ENCODE measurements at regions not wholly inside any gene's neighbourhood (a gene's known extent, or its start where the extent isn't known, plus 50 kb on each side); places are given as distances from the start of the nearest gene placed in this dataset.
A peak's percentile ranks its signal among the peaks of the same experiment; 100 is the strongest.
"Not testable (repeated sequence)": the region's sequence is repeated elsewhere in the genome, so short reads cannot be mapped to it uniquely, and the experiment has no call there.

DNA sequence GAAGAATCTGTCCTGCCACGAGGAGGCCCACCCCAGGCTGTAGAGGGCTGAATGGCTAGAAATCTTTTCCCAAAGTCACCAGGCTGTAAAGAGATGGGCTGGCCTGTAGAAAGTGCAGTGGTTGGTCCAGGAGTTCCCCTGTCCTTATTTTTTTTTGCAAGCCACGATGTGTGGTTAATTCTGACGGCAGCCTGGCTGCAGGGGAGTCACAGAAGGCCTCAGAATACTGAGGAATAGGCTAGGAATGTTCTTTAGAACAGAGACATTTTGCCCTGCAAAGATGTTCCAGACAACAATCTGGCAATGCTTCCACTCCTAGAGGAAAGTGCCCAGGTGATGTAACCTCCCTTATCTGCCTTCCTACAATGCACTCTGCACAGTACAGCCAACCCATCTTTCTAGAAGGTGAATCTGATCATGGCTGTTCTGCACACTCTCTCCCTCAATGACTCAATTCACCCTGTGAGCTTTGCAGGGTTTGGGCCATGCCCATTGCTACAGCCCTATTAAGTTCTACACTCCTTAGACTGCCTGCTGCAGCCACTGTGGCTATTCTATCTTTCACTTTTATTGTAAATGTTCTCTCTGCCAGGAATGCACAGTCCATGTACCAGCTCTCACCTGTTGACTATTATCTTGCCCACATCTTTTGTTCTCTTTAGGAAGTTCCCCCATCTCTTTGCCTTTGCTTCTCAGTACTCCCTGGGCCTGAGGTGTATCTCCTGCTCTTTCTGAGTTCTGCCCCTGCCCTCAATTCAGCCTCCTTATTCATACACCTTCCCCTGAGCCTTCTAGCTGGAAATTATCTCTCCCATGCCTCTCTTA lies 377.8 kb upstream of the CLINT1 start:
- no peak for DNase-seq

DNA sequence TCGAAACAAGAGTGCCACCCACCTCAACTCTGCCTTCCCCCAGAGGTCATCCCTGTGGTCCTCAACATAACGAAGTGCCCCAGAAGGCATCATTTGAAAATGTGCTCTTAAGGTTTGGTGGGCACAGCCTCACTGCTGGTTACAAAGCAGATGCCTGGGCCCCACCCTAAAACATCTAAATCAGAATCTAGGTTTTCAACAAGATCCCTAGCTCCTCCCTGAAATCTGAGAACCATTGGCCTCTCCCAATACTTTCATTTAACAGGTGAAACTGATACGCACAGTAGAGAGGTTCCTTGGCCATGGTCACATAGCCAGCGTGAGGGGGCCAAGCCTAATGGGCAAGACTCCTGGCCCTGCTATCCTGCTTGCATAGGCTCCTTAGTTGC lies 376.2 kb upstream of the CLINT1 start:
- no peak for DNase-seq

DNA sequence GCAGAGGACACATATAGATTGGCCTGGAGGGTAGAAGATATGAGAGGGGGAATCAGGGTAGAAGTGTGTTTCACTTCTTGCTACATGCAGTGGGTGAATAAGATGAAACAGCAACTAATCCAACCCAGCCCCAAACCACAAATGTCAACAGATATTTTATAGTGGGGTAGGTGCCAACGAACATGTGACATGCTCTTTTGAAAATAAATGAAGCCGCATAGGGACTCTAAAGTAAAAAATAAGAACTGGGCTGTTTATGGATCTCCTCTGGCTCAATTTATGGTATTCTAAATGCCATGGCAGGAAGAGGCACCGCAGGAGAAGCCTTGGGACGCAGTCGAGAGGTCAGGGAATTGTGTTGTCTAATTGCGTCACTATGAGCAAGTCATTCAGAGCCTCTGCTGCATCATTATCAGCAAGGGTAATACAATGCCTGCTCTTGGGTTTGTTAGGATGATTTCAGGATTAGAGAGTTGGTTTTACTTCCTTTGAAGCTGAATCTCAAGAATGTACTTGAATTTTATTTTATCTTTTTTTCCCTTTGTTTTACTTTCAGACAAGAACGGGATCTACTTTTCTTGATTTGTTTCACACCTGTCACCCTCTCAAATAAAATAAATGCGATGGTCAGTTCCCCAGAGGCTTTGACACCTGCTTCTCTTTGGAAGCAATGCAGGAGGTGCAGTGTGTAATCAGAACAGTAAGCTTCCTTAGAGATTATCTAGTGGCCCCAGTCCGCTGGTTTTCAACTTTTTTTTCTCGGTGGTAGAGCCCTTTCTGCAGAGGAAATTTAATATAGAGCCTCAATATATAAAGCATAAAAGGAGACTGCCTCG lies 375.6 kb upstream of the CLINT1 start:
- no peak for DNase-seq

DNA sequence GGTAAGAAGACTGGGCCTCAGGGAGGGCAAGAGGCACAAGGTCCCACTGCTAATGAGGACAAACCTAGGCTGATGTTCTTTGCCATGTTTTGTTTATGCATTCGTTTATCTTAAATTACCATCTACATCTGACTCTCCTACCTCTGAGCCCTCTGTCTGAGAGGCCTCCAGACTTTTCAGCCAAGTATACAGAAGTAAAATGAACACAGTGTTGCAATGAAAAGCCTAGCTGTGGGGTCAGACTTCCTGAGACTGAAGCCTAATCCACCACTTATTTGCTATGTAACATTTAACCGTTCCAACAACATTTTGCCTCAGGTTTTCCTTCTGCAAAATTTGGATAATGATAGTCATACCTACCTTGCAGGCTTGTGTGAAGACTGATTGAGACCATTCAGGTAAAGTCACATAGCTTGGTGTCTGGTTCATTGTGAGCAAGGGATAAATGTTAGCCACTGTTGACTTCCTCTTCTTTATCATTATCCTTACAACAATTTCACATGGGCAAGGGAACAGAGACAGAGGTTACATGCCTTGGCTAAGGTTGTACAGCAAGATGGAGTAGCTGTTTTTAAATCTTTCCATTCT lies 374.9 kb upstream of the CLINT1 start:
- DNase-seq = no peak

DNA sequence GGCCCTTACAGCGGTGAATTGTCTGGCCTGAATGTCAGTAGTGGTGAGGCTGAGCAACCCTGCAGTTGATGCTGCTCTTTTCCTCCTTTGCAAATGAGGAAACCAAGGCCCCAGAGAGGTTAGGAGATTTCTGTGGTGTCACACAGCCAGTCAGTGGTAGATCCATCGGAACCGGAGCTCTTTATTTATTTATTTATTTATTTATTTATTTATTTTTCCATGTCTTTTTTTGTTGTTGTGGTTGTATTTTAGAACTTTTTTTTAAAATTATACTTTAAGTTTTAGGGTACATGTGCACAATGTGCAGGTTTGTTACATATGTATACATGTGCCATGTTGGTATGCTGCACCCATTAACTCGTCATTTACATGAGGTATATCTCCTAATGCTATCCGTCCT lies 368.4 kb upstream of the CLINT1 start:
- DNase-seq = not testable (repeated sequence)

DNA sequence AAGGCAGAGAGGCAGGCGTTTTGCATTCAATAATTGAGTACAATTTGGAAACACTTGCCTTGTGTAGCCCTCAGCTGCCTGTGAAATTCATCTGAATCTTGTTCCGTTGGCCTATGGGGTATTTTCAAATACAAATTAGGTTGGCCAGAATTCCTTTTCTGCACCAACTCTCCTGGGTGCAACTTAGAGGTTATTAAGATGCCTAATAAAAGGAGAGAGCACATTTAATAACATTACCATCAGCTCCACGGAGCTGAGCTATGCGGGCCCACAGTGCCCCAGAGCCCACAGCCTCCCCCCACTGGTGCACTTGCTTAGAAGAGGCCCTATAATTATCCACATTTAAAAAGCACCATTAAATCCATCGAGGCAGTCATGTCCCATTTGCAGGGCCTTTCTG lies 367.6 kb upstream of the CLINT1 start:
- no peak for DNase-seq

DNA sequence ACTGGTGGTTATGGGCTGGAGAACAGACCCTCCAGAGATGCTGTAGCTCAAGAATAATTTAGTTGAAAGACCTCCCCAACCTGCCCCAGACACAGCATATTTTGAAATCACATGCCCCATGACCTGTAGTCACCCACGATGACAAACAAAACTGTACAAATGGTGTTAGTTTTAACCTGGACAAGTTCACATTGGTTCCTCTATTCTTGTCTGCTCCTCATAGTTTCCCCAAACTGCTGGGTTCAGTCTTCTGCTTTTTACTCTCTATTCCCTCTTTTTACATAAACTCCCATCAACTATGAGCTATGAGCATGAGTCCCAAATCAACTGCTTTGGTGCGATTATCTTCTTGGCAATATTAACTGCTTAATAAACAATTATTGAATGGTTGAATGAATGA lies 365.3 kb upstream of the CLINT1 start:
- no peak for DNase-seq

DNA sequence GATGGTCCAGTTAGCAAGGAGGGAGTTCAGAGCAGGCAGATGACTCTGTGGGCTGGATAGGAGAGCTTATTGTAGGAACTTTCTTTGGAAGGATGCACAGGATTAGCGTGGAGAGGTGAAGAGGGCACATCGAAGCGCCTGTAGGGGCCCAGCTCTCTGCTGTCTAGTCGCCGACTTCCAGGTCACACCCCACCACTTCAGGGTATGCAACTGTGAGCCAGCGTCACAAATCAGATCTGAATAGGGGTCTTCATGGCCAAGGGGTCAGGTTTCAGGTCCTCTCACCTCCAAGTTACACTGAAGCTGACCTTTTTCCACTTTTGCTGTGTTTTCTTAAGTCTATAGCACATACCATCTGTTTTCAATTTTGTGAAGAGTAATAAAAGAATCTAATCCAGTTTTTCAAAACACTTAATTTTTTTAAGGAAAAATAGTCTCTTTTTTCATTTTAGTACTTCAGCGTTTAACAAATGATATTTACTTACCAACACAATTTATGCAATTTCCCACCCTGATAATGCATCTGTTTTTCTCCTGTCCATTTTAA lies 364.2 kb upstream of the CLINT1 start:
- no peak for DNase-seq

DNA sequence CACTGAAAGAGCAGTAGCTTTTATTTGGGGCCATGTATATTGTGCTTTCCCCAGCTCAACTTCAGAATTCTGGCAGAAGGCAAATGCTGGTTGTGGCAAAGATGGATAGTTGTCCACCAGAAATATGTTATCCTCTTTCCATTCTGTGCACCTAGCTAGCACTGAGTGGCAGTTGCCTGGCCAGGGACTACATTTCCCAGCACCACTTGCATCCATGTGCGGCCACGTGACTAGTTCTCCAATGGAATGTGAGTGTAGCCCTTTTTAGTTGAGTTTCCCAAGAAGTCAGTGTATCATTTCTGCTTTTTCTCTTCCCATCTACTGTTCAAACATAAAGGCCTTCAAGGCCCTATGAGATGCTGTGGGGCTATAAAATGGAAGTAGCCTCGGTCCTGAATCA lies 354.0 kb upstream of the CLINT1 start:
- DNase-seq = no peak

DNA sequence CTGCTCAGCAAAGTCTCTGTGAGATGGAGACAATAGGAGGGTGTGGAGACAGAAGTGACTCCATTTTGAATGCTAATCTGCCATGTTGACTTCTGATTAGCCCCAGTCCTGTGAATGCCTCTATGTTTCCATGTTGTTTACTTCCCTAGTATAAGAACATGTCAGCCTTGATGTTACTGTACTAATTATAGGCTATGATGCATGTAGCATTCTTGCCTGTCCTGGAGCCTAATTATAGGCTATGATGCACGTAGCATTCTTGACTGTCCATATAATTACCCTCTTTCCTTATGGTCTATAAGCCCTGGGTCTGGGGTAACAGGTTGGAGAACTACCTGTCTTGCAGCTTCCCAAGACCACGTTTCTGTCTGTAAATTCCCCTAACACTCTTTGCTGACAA lies 353.3 kb upstream of the CLINT1 start:
- DNase-seq = no peak

DNA sequence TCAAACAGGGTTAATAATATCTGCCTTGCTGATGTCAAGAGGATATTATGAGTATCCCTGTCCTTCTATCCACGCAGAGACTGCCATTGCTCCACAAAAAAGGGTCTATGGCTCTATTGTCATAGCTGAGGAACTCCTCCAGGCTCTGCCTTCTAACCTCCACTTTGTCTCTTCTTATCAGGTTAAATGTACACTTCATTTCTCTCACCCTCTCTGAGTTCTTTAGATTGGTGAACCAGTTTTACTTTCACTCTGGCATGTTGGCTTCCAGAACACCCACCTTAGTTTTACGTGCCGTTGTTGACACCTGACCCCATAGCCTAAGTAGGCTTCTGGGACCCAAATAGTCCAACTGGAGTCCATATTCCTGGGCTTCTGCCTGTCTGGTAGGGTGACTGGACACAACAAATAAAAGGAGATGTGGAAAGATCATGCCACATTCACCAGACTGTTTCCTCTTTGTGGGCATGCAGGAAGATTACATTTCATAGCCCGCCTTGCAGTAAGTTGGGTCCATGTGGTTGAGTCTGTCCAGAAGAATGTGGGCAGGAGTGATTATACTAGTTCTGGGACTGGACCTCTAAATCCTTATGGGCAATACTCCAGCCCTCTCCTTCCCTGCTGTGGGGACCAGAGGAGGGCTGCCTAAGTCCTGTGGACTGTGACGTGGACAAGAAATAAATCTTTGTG lies 350.4 kb upstream of the CLINT1 start:
- no peak for DNase-seq

DNA sequence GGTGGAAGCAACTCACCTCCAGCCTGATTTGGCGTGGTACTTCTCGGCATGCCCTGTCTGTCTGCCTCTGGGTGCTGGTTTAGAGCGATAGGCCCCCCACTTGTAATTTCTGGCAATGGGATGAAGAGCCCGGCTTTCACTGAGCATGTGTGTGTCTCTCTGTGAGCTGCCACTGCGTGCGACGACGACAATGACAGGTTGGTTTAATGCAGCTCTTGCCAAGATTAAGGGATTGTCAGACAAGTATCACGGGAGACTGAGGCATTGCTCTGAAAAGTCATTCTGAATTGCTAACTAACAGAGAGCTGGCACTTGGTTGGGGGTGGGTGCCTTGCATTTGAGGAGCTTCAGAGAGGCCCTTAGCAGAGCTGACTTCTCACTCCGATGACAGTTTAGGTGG lies 348.8 kb upstream of the CLINT1 start:
- DNase-seq = no peak

DNA sequence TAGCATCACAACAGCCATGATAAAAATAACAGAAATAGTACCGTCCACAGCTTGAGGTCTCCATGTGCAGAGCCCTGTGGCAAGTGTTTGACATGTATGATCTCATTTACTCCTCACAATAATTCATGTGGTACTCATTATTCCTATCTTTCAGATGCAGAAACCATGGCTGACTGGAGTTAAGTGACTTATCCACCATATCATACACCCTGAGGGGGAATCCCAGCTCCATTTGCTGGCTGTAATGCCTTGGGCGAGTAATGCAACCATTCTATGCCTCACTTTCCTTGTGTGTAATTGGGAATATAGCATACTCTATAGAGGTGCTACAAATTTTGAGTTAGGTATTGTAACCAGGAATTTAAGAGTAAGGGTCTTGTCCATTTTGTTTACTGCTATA lies 347.0 kb upstream of the CLINT1 start:
- no peak for DNase-seq

DNA sequence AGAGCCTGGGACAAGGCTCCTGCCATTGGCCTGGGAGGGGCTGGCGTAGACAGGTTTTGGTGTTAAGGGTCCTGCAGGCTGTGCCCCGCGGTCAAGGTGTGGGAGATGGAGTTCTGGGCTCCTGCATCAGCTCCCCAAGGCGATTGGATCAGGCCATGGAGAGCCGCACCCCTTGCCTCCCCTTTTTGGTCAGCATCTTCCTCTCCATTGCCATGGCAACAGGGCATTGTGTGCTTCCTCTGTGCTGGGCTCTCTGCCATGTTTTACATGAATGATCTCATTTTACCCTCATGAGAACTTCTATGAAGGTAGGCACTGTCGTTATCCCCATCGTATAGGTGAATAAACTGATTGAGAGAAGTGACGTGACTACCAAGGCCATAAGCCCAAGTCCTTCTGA lies 344.3 kb upstream of the CLINT1 start:
- DNase-seq = no peak

DNA sequence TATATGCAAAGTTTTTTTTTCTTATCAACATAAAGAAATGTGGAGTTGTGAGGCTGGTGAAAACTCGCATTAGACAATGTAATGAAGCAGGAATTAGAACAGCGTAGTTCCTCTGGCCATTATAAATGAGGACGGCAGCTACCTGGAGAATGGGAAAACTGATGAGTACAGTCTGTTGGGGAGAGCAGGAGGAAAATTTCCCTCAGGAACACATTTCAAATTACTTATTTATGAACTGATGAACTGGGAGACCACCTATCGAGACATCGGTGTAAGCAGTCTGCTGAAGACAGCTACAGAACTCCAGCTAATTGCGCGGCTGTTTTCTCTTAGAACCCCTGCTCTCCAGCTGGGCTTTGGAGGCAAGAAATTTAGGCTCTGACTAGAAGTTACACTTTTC lies 343.9 kb upstream of the CLINT1 start:
- peak; percentile 35 for DNase-seq

DNA sequence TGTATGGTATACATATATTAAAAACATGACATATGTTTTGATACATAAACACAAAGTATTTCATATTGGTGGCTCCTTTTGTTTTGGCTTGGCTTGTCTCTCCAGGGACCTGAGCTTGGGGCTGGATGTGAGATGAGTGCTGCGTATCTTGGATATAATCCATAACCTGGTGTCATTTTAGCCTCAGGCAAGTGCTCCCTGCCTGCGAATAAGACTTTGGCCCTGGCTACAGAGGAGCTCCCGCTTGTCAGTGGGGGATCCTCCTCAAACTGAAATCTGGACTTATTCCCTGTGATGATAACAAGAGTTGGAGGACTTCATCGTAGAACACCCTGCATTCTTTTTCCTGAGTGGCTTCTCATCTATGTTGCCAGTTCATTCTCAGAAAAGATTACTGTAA lies 341.7 kb upstream of the CLINT1 start:
- DNase-seq = no peak

DNA sequence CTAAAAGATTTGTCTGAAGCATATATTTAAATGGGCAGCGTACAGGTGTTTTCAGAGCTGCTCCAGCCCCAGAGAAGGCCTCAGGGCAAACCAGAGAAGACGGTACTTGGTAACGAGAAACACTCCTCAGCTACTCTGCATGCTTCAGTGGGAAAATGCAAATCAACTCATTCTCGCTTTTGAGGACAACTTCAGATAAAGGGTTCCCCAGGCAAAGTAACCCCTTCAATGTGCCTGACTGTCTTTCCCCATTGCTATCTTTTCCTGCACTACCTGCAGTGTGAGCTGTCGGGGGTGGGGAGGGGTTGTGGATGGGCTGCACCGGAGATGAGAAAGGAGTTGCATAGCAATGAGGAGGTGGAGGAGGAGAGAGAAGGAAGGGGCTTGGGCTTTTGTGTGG lies 339.7 kb upstream of the CLINT1 start:
- no peak for DNase-seq

DNA sequence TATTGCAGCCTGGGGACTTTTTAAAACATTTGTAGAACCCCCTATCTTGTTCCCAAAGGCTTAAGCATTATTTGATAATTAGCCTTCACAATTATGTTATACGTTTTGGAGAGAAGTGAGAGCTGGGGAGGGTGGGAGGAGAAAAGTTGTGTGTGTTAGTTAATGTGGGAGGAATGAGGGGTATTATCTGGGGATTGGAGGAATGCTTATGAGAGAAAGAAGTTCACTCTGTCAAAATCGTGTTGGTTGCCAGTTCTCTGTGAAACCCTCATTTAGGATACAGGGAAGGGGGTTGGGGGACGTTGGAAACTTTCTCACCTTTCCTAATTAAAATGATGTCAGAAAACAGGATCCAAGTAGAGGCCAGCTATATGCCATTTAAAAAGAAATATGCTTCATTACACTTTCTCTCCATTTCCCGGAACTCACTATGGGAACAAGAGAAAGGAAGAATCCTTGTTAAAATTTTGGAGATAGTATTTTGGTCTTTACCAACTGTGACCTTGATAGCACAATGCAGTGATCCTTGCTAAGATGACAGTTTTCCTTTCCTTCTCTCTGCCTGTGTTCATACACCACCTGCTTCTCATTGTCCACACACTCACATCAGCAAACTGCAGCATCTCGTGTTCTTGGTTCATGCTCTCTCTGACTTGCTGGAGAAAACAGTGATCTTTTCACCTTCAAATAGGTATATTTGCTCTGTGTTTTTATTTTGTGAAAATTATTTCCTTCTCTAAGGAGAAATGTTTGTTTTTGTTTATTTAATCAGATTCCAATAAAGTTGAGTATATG lies 336.7 kb upstream of the CLINT1 start:
- DNase-seq = no peak

DNA sequence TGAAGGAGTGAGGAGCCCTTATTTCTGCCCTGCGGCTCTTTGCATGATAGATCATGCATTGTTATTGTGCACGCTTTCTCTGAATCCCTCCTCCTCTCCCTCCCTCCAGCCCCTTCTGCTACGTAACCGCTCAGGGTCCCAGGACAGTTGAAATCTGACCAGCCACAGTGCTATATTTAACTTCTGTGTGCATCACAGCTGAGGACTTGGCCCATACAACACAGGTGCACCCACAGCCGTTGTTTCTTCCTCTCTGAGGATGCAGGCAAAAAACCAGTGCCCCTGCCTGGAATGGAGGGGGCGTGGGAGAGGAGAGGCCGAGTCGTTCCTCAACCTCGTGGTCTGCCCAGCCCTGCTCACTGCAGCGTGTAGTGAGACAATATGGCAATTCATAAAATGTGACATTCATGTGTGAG lies 335.6 kb upstream of the CLINT1 start:
- DNase-seq = peak; percentile 89

DNA sequence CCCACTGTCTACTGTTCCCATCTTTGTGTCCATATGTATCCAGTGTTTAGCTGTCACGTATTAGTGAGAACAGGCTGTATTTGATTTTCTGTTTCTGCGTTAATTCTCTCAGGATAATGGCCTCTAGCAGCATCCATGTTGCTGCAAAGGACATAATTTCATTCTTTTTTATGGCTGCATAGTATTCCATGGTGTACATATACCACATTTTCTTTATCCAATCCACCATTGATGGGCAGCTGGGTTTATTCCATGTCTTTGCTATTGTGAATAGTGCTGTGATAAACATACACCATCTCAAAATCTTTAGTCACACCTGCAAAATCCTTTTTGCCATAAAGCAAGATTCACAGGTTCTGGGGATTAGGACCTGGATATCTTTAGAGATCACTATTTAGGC lies 334.4 kb upstream of the CLINT1 start:
- not testable (repeated sequence) for DNase-seq

DNA sequence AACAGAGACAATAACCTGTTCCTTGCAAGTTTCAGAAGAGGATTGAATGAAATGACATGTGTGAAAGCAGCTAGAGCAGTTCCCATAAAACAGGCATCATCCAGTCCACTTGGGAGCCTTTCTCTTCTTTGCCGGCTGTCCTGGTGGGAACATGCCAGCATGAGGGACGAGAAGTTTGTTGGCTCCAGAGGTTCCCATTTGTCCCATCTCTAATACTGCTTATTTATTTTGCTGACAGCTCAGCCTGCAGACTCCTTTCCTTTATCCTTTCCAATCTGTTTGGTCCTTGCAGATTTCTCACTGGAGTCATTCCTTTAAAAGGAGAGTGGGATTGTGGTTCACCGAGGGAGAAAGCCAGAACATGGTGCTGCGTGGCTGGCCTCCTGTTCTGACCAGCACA lies 321.5 kb upstream of the CLINT1 start:
- no peak for DNase-seq

DNA sequence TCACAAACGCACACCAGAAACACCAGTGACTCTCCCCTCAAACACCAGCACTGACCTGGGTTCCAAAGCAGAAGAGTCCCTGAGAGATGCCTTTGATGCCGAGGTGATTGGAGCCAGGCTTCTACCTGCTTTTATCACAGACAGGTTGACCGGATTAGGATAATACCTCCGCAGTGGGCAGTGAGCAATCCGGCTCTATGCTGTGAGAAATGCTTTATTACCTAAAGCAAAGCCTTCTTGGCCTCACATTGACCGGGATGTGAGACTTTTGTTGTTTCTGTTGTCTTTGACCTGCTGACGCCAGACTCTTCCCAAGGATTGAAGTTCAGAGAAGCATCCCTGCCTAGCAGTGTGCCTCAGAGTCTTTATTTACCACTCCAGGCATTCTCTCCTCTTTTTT lies 320.3 kb upstream of the CLINT1 start:
- no peak for DNase-seq
